H1 (cell line): ENCODE measurements at regions not wholly inside any gene's neighbourhood (a gene's known extent, or its start where the extent isn't known, plus 50 kb on each side); places are given as distances from the start of the nearest gene placed in this dataset.

Experiments used
- CTCF ChIA-PET: fragments of 300-600 bp; sonication (Branson Sonifier 250); formaldehyde crosslinking; loops from one replicate; lab custom pipeline; 2021; ENCODE audit not compliant: partially characterized antibody; lab: Charles Lee
- POLR2A ChIA-PET: fragments of 300-600 bp; sonication (Branson Sonifier 250); formaldehyde crosslinking; loops from one replicate; lab custom pipeline; 2021; ENCODE audit warnings: inconsistent platforms; ENCODE audit not compliant: partially characterized antibody; lab: Charles Lee
- DNase-seq, 2 experiments: peaks; one replicate each; pipeline versions ENCODE4 v3.0.0 to v3.0.0-alpha.2; 2010 to 2022; ENCODE audit warnings: low spot score in 2 of 2, low read depth in 1 of 2, mixed read lengths in 1 of 2
- FAIRE-seq: peaks from 2 replicates; lab custom pipeline; 2011; peaks lifted over from hg19 to GRCh38; lab: Jason Lieb, UNC
- H2AFZ ChIP-seq: 2 replicates; pipeline ENCODE4 v1.8.1; 2012; ENCODE audit warnings: low read length, inconsistent platforms
- H2AK5ac ChIP-seq: 2 replicates; pipeline ENCODE4 v1.6.1; 2013; ENCODE audit warnings: low read depth, low read length
- H2BK120ac ChIP-seq: replicated peaks from 2 replicates; pipeline ENCODE3; 2013; ENCODE audit warnings: low read depth, low read length, inconsistent platforms
- H2BK12ac ChIP-seq: 2 replicates; pipeline ENCODE4 v1.6.1; 2013; ENCODE audit warnings: low read depth, low read length
- H2BK15ac ChIP-seq: 2 replicates; pipeline ENCODE4 v1.6.1; 2013; ENCODE audit warnings: low read length
- H2BK20ac ChIP-seq: 2 replicates; pipeline ENCODE4 v1.6.1; 2013; ENCODE audit warnings: low read length
- H2BK5ac ChIP-seq: 2 replicates; pipeline ENCODE4 v1.6.1; 2013; ENCODE audit warnings: low read depth, low read length
- H3K14ac ChIP-seq: 2 replicates; pipeline ENCODE4 v1.6.1; 2013; ENCODE audit warnings: inconsistent platforms; ENCODE audit not compliant: insufficient read length
- H3K18ac ChIP-seq: 2 replicates; pipeline ENCODE4 v1.6.1; 2013; ENCODE audit warnings: low read length; ENCODE audit errors: extremely low read depth
- H3K23ac ChIP-seq: 2 replicates; pipeline ENCODE4 v1.6.1; 2013; ENCODE audit warnings: inconsistent platforms; ENCODE audit not compliant: insufficient read length
- H3K23me2 ChIP-seq: 2 replicates; pipeline ENCODE4 v1.6.1; 2013; ENCODE audit warnings: low read depth, low read length
- H3K27ac ChIP-seq: 2 replicates; pipeline ENCODE4 v1.6.1; 2011; ENCODE audit warnings: low read depth, low read length, inconsistent platforms
- H3K27me3 ChIP-seq, 4 experiments: replicated peaks in 1 of 4; 1 replicate in 1 of 4; 2 replicates in 3 of 4; pipeline versions ENCODE4 v1.6.1 to v1.8.1; 2011 to 2013; ENCODE audit warnings: low read length in 3 of 4, mild to moderate bottlenecking in 3 of 4, inconsistent platforms in 2 of 4, mixed read lengths in 2 of 4, moderate library complexity in 1 of 4; ENCODE audit not compliant: control insufficient read depth in 3 of 4, insufficient read depth in 3 of 4; ENCODE audit errors: extremely low read depth in 1 of 4
- H3K36me3 ChIP-seq, 4 experiments: 2 replicates each; pipeline versions ENCODE4 v1.6.1 to v1.8.1; 2011 to 2013; ENCODE audit warnings: mild to moderate bottlenecking in 4 of 4, low read length in 3 of 4, moderate library complexity in 2 of 4, control low read depth in 1 of 4, inconsistent platforms in 1 of 4; ENCODE audit not compliant: insufficient read depth in 4 of 4, control insufficient read depth in 2 of 4
- H3K4ac ChIP-seq: replicated peaks from 2 replicates; pipeline ENCODE3; 2013; ENCODE audit warnings: low read length, low read depth, mixed read lengths, inconsistent platforms; ENCODE audit not compliant: insufficient read length
- H3K4me1 ChIP-seq, 4 experiments: replicated peaks in 1 of 4; 1 replicate in 1 of 4; 2 replicates in 3 of 4; pipeline versions ENCODE4 v1.6.1 to v1.8.1; 2011 to 2013; ENCODE audit warnings: low read length in 3 of 4, inconsistent platforms in 2 of 4, mixed read lengths in 1 of 4; ENCODE audit not compliant: insufficient read depth in 4 of 4, control insufficient read depth in 3 of 4
- H3K4me2 ChIP-seq, 2 experiments: 2 replicates each; pipeline versions ENCODE4 v1.6.1 to v1.8.1; 2011 to 2013; ENCODE audit warnings: low read depth in 2 of 2, low read length in 2 of 2, control low read depth in 1 of 2, inconsistent platforms in 1 of 2, mild to moderate bottlenecking in 1 of 2; ENCODE audit not compliant: insufficient read depth in 1 of 2
- H3K4me3 ChIP-seq, 4 experiments: fragments of 200-600, 300-600 bp in 1 of 4; sonication (generic), shearing (Covaris generic), sonication (Bioruptor Twin) in 1 of 4; 2 replicates each; pipeline versions ENCODE4 v1.5.1 to v1.8.1; 2011 to 2016; ENCODE audit warnings: low read length in 4 of 4, low read depth in 3 of 4, control low read depth in 2 of 4, inconsistent platforms in 2 of 4, mild to moderate bottlenecking in 2 of 4, mixed read lengths in 1 of 4, moderate library complexity in 1 of 4; ENCODE audit not compliant: insufficient read depth in 2 of 4; ENCODE audit errors: extremely low read depth in 1 of 4
- H3K56ac ChIP-seq: replicated peaks from 2 replicates; pipeline ENCODE3; 2013; ENCODE audit warnings: low read depth, mild to moderate bottlenecking, mixed read lengths, low read length, inconsistent platforms; ENCODE audit not compliant: insufficient read length
- H3K79me1 ChIP-seq: 2 replicates; pipeline ENCODE4 v1.6.1; 2013; ENCODE audit warnings: low read depth, low read length, control low read depth
- H3K79me2 ChIP-seq, 2 experiments: 2 replicates each; pipeline versions ENCODE4 v1.6.1 to v1.8.1; 2012 to 2013; ENCODE audit warnings: low read length in 2 of 2, mild to moderate bottlenecking in 2 of 2, inconsistent platforms in 1 of 2; ENCODE audit not compliant: insufficient read depth in 2 of 2, control insufficient read depth in 1 of 2
- H3K9ac ChIP-seq, 4 experiments: replicated peaks in 1 of 4; 1 replicate in 1 of 4; 2 replicates in 3 of 4; pipeline versions ENCODE4 v1.6.1 to v1.8.1; 2011 to 2013; ENCODE audit warnings: low read depth in 3 of 4, low read length in 3 of 4, control low read depth in 2 of 4, mild to moderate bottlenecking in 2 of 4, moderate library complexity in 2 of 4, inconsistent platforms in 1 of 4; ENCODE audit errors: extremely low read depth in 1 of 4
- H3K9me3 ChIP-seq, 2 experiments: 2 replicates each; pipeline versions ENCODE4 v1.6.1 to v1.8.1; 2012 to 2013; ENCODE audit warnings: mild to moderate bottlenecking in 2 of 2, moderate library complexity in 2 of 2, control low read depth in 1 of 2, inconsistent platforms in 1 of 2, low read depth in 1 of 2, low read length in 1 of 2, mixed read lengths in 1 of 2; ENCODE audit not compliant: insufficient read depth in 2 of 2
- H4K20me1 ChIP-seq, 2 experiments: replicated peaks in 1 of 2; 2 replicates each; pipeline versions ENCODE3 to v1.8.1; 2011 to 2013; ENCODE audit warnings: inconsistent platforms in 2 of 2, low read length in 2 of 2, mild to moderate bottlenecking in 1 of 2; ENCODE audit not compliant: insufficient read depth in 2 of 2, control insufficient read depth in 1 of 2
- H4K5ac ChIP-seq: 2 replicates; pipeline ENCODE4 v1.6.1; 2013; ENCODE audit warnings: low read length, low read depth, mixed read lengths, inconsistent platforms; ENCODE audit not compliant: insufficient read length
- H4K8ac ChIP-seq: 2 replicates; pipeline ENCODE4 v1.8.0; 2013; ENCODE audit warnings: mild to moderate bottlenecking, moderate library complexity, low read length, inconsistent platforms; ENCODE audit not compliant: insufficient read depth; ENCODE audit errors: extremely low read depth
- H4K91ac ChIP-seq: replicated peaks from 2 replicates; pipeline ENCODE3; 2013; ENCODE audit warnings: low read length, mixed read lengths, inconsistent platforms; ENCODE audit not compliant: insufficient read length
- BACH1 ChIP-seq: IDR thresholded peaks from 2 replicates; pipeline ENCODE4 v1.6.1; 2012; ENCODE audit warnings: low read length, improper control_type of control experiment
- CEBPB ChIP-seq: IDR thresholded peaks from 2 replicates; pipeline ENCODE4 v1.6.1; 2012; ENCODE audit warnings: low read depth, low read length
- JUN ChIP-seq: IDR thresholded peaks from 2 replicates; pipeline ENCODE4 v1.6.1; 2011; ENCODE audit warnings: low read depth, mild to moderate bottlenecking, improper control_type of control experiment, low read length
- MAFK ChIP-seq: IDR thresholded peaks from 2 replicates; pipeline ENCODE4 v1.6.1; 2012; ENCODE audit warnings: low read depth, mild to moderate bottlenecking, improper control_type of control experiment, low read length
- ZNF274 ChIP-seq: IDR thresholded peaks from 2 replicates; pipeline ENCODE4 v1.7.0; 2012; ENCODE audit warnings: low read length, borderline replicate concordance; ENCODE audit errors: extremely low read depth
- WGBS, 2 experiments: shearing (Covaris generic) in 1 of 2; methylation state at CpG; one replicate each; pipeline versions ENCODE4 v1.1.6 to v1.1.7; 2013 to 2015; ENCODE audit warnings: low lambda C conversion rate in 2 of 2, mixed read lengths in 2 of 2, inconsistent platforms in 1 of 2, low coverage in 1 of 2, missing lambda C conversion rate in 1 of 2; ENCODE audit not compliant: insufficient replicate concordance in 2 of 2, insufficient coverage in 1 of 2, insufficient read length in 1 of 2; ENCODE audit errors: extremely low coverage in 1 of 2, missing lambda C conversion rate in 1 of 2; 5-methylcytosine and 5-hydroxymethylcytosine counted together
- TF ChIP-seq, protein P1 (sequence below): IDR thresholded peaks from 2 replicates; pipeline ENCODE4 v1.6.1; 2012; ENCODE audit warnings: inconsistent platforms

DNA sequence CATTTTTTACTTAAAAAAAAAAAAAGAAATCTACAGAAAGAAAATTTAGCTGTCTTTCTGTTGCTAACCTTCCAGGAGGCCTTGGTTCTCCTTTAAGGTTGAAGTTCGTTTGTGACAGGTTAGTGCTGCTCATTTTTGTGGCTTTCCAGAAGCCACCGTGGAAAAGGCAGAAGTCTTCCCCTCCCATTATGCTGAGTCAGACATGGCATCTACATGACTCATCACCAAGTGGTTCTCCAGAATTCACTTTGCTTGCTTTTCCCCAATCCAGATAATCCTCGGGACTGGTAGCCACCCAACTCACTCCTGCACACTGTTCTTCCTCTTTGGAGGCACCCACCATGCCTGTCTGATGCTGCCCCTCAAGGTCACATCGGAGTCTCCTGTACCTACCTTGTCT lies 228.7 kb downstream of the PIK3C3 start:
- Histone ChIP-seq H3K9me3 (no peaks in the 10 kb centered on the region), H3K27me3 (no peaks in the 10 kb centered on the region), H2BK15ac (no peak overlapping the region), H3K18ac (no peak overlapping the region), H4K91ac (no peak overlapping the region), H3K14ac (no peak overlapping the region), H3K4me2 (no peak overlapping the region), H2BK120ac (no peak overlapping the region), H3K23ac (no peak overlapping the region), H3K4me3 (no peak overlapping the region), H3K36me3 (no peaks in the 10 kb centered on the region), H2BK12ac (no peak overlapping the region), H3K4me1 (no peaks in the 10 kb centered on the region), H4K20me1 (no peaks in the 10 kb centered on the region), H4K8ac (no peak overlapping the region), H3K27ac (no peak overlapping the region), H2AFZ (no peak overlapping the region), H3K9ac (no peak overlapping the region), H3K79me1 (no peaks in the 10 kb centered on the region), H3K56ac (no peak overlapping the region), H4K5ac (no peak overlapping the region), H3K79me2 (no peaks in the 10 kb centered on the region), H2BK5ac (no peak overlapping the region), H3K23me2 (no peaks in the 10 kb centered on the region), H2AK5ac (no peak overlapping the region), H3K4ac (no peak overlapping the region), H2BK20ac (no peak overlapping the region)
- DNase-seq, result no peak
- CTCF ChIA-PET, result interaction anchor here (1.1 kb wide), 1 partner anchor 58 kb away, joined by 4 read pairs; no protein-coding TSS in a partner anchor
- WGBS, 2 experiments, result 88% methylated on average over 4 of the region's 4 CpGs; no CpG with 5 or more reads in 1 of the 2 experiments
- FAIRE-seq, result no peak
- POLR2A ChIA-PET, result no interaction called here
- peak; percentile 79 for TF ChIP-seq BACH1
- TF ChIP-seq, protein P1, sequence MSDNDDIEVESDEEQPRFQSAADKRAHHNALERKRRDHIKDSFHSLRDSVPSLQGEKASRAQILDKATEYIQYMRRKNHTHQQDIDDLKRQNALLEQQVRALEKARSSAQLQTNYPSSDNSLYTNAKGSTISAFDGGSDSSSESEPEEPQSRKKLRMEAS, result no peak
- TF ChIP-seq JUN, result no peak
- no peak for TF ChIP-seq CEBPB
- no peak for TF ChIP-seq ZNF274
- TF ChIP-seq MAFK, result peak; percentile 48; the same call in 1 of the 2 replicates
